ENCODE measurements at regions not wholly inside any gene's neighbourhood (a gene's known extent, or its start where the extent isn't known, plus 50 kb on each side); places are given as distances from the start of the nearest gene placed in this dataset.

- H3K9me3 ChIP-seq = no peaks in the 10 kb centered on the region
- WGBS (ENCODE audit: insufficient coverage, low coverage, low lambda C conversion rate, missing lambda C conversion rate) = 33% methylated on average over 12 of the region's 12 CpGs
- peak in 2 of 4 donors; percentile 29 to 52 for ATAC-seq
- no peak overlapping the region for H3K4me3 ChIP-seq
- no peaks in the 10 kb centered on the region for H3K36me3 ChIP-seq
- TF ChIP-seq CTCF (IDR thresholded peaks at IDR 0.05) = no peak
- no peak for TF ChIP-seq POLR2A (IDR thresholded peaks at IDR 0.05)
- no peak overlapping the region for H3K27ac ChIP-seq
- no peak for DNase-seq
- no peaks in the 10 kb centered on the region for H3K27me3 ChIP-seq
- intact Hi-C loops (cut with DNase I) = no loop called here
- H3K4me1 ChIP-seq = no peaks in the 10 kb centered on the region
Observed at GRCh38 chr10:20616918-20617810, 279.9 kb downstream of the NEBL start.

- Histone ChIP-seq H3K27me3 (no peaks in the 10 kb centered on the region), H3K4me1 (no peaks in the 10 kb centered on the region), H3K9me3 (no peaks in the 10 kb centered on the region), H3K36me3 (no peaks in the 10 kb centered on the region), H3K4me3 (no peak overlapping the region), H3K27ac (no peak overlapping the region)
- TF ChIP-seq POLR2A (IDR thresholded peaks at IDR 0.05) (no peak), CTCF (IDR thresholded peaks at IDR 0.05) (no peak)
- intact Hi-C loops (cut with DNase I) = no loop called here
- no peak for ATAC-seq
- DNase-seq = no peak
- 77% methylated on average over 3 of the region's 3 CpGs for WGBS (ENCODE audit: insufficient coverage, low coverage, low lambda C conversion rate, missing lambda C conversion rate)
Observed at GRCh38 chr10:20616056-20616671, 280.9 kb downstream of the NEBL start.

- no peak for DNase-seq
- TF ChIP-seq POLR2A (IDR thresholded peaks at IDR 0.05) (no peak), CTCF (IDR thresholded peaks at IDR 0.05) (no peak)
- WGBS (ENCODE audit: insufficient coverage, low coverage, low lambda C conversion rate, missing lambda C conversion rate) = 47% methylated on average over 1 of the region's 1 CpG
Observed at GRCh38 chr10:20615395-20615794, 281.7 kb downstream of the NEBL start.

GRCh38 chr10:20614911-20615310, 282.2 kb downstream of the NEBL start:
- Histone ChIP-seq H3K4me1 (no peaks in the 10 kb centered on the region), H3K9me3 (no peaks in the 10 kb centered on the region), H3K4me3 (no peak overlapping the region), H3K27ac (no peak overlapping the region), H3K27me3 (no peaks in the 10 kb centered on the region), H3K36me3 (no peaks in the 10 kb centered on the region)
- TF ChIP-seq POLR2A (IDR thresholded peaks at IDR 0.05) (no peak), CTCF (IDR thresholded peaks at IDR 0.05) (no peak)
- WGBS (ENCODE audit: insufficient coverage, low coverage, low lambda C conversion rate, missing lambda C conversion rate) = 59% methylated on average over 2 of the region's 3 CpGs
- intact Hi-C loops (cut with DNase I) = no loop called here
- no peak for ATAC-seq
- no peak for DNase-seq

More at GRCh38 chr10:20615395-20615794, 281.7 kb downstream of the NEBL start:
- H3K27me3 ChIP-seq = no peaks in the 10 kb centered on the region
- H3K9me3 ChIP-seq = no peaks in the 10 kb centered on the region
- H3K4me1 ChIP-seq = no peaks in the 10 kb centered on the region
- H3K4me3 ChIP-seq = no peak overlapping the region
- H3K36me3 ChIP-seq = no peaks in the 10 kb centered on the region
- ATAC-seq = no peak
- no peak overlapping the region for H3K27ac ChIP-seq
- intact Hi-C loops (cut with DNase I) = no loop called here

Data from right lobe of liver (tissue), 6 donors.